GM12873 (cell line): ENCODE measurements at regions not wholly inside any gene's neighbourhood (a gene's known extent, or its start where the extent isn't known, plus 50 kb on each side); places are given as distances from the start of the nearest gene placed in this dataset.

Source experiments
- CTCF ChIP-seq: IDR thresholded peaks from 2 replicates; pipeline ENCODE4 v1.5.1; 2012; ENCODE audit warnings: low read depth, mild to moderate bottlenecking, moderate library complexity, low read length, control low read depth; ENCODE audit not compliant: insufficient read depth; ENCODE audit errors: missing control alignments

DNA sequence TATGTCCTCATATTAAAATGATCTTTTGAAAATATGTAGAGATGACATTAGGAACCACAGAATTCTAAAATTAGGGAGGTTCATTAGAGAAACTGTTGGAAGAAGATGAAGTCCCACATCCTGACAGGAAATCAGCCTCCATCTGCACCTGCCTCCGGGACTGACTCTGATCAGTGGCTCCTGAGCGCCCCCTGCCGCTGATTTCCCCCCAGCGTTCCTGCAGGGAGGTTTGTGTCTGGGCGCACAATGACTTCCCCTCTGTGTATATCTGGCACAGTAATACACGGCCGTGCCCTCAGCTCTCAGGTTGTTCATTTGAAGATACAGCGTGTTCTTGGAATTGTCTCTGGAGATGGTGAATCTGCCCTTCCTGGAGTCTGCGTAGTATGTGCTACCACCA lies 883.8 kb downstream of the TMEM121 start:
- TF ChIP-seq CTCF: peak; percentile 68

GRCh38 chr14:106414464-106414863 lies 888.1 kb downstream of the TMEM121 start:
- no peak for TF ChIP-seq CTCF

DNA sequence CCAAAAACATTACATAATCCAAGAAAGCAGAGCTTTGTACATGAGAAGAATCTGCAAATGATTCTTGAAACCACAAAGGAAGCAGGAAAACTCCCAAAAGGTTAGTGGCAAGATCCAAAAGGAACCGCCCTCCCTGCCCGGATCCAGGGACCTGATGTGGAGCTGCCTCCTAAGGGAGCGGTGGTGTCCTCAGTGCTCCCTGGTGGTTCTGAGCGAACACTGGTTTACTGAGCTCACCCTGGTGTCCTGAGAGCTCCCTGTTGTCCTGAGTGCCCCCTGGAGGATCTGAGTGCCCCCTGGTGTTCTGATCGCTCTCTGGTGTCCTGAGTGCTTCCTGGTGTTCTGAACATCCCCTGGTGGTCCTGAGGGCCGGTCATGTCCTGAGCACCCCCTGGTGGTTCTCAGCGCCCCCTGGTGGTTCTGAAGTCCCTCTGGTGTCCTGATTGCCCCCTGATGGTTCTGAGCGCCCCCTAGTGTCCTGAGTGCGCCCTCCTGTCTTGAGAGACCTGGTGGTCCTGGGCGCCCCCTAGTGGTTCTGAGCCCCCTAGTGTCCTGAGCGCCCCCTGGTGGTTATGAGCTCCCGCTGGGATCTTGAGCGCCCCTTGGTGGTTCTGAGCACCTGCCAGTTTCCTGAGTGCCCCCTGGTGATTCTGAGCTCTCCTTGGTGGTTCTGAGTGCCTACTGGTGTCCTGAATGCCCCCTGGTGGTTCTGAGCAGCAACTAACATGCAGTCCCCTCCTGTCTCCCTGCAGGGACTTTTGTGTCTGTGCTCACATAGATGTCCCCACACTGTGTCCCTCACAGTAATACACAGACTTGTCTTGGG lies 891.1 kb downstream of the TMEM121 start:
- peak; percentile 100 for TF ChIP-seq CTCF

GRCh38 chr14:106419376-106419965 lies 893.1 kb downstream of the TMEM121 start:
- TF ChIP-seq CTCF: no peak

DNA sequence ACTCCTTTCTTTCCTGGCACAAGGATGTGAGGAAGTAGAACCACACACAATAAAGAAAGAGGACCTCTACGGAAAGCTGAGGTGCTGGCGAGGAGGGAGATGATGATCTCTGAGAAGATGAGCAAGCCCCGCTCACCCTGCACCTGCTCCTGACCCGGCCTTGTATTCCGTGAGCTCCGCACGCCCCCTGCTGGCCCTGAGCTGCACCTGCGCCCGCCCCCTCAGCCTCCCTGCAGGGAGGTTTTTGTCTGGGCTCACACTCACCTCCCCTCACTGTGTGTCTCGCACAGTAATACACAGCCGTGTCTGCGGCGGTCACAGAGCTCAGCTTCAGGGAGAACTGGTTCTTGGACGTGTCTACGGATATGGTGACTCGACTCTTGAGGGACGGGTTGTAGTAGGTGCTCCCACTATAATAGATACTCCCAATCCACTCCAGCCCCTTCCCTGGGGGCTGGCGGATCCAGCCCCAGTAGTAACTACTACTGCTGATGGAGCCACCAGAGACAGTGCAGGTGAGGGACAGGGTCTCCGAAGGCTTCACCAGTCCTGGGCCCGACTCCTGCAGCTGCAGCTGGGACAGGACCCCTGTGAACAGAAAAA lies 895.1 kb downstream of the TMEM121 start:
- peak; percentile 81 for TF ChIP-seq CTCF

GRCh38 chr14:106422066-106422465 lies 895.7 kb downstream of the TMEM121 start:
- TF ChIP-seq CTCF: no peak

DNA sequence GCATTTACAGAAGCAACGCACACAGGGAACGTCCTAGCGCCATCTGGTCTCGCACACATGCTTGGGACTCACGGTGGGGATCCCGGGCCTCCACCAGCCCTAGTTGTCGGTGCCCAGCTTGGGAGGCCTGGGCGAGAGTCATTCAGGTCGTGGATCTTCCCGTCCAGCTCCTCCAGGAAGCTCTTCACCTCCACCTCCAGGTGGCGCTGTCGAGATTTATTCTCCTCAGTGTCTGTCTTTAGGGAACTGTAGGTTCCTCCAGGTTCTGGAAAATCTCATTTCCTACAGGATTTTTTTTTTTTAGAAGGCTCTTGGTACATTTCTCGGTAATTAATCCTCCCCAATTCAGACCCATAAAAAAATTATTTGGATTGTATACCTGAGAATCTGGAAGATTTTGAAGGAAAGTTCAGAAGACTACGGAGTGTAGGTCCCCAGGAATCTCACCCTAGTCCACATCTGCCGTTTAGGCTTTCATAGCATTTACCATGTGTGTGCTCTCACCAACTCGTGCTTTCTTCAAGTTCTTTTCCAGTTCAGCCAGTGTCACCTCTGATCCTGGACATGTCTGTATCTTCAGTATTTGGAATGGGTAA lies 910.0 kb downstream of the TMEM121 start:
- TF ChIP-seq CTCF: peak; percentile 78
